Erythroblast (primary cell): ENCODE measurements at regions not wholly inside any gene's neighbourhood (a gene's known extent, or its start where the extent isn't known, plus 50 kb on each side); places are given as distances from the start of the nearest gene placed in this dataset.

Source experiments
- DNase-seq, 2 experiments: peaks; one replicate each; lab custom pipeline; 2025; lab: John Stamatoyannopoulos, UW
- GATA1 ChIP-seq: IDR thresholded peaks from 2 replicates; pipeline ENCODE4 v1.6.1; 2011; ENCODE audit warnings: low read depth, mild to moderate bottlenecking, control low read depth, low read length, moderate library complexity
- POLR2A ChIP-seq: IDR thresholded peaks from 2 replicates; pipeline ENCODE4 v1.6.1; 2011; ENCODE audit warnings: mild to moderate bottlenecking, low read length

DNA sequence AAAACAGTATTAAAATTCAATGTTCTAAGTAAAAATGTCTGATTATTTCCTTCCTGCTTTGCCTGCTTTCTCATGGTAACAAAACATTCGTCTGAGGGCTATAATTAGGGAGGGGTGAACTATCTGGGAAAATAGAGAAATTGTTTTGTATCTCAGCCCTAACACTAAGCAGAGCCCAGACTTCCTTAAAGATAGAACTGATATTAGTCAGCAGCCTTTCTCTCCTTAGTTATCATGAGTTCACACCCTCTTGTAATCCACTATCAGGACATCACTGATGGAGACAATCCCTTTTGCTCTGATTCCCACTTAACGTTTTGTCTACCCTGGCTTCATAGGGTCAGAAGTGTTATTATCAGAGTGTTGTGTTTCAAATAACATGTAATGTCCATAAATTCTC lies 701.1 kb upstream of the ZEB2 start:
- DNase-seq = peak in 1 of 2 experiments; percentile 74
- TF ChIP-seq GATA1 (no peak), POLR2A (no peak)

DNA sequence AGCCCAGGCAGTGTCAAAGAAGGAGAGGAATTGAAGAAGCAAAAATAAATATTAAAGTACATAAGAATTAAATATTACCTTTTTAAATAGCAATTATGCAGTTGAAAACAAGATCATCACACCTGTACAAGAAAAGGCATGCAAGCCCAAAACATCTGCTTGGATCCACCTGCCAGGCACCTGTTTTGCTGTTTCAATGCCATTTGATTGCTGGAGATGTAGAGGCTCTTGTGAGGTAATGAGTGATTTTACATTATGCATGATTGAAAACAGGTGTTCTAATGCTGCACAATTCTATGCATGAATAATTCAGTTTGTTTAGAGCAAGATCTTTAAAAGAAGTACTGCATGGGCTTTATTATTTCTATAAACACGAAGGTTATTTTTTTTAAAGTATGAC lies 700.6 kb upstream of the ZEB2 start:
- no peak for DNase-seq

DNA sequence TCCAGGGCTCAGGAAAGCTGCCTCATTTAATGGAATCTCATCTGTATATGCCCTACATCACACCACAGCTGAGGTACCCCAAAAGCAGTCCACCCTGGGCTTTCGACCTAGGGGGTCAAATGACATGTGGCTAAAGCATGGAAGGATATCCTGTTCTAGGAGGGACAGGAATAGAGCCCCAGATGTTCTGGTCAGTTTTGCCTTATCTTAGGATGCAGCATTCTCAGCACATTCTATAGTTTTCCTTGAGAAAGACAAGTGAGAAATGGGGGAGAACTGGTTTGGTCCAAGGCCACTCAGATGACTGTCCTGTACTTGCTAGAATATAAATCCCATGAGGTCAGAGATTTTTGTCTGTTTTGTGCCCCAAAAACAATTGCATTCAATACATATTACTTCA lies 688.0 kb upstream of the ZEB2 start:
- TF ChIP-seq GATA1 (no peak), POLR2A (no peak)
- no peak for DNase-seq

More for the DNA sequence above, 700.6 kb upstream of the ZEB2 start:
- TF ChIP-seq GATA1 = no peak
- no peak for TF ChIP-seq POLR2A

DNA sequence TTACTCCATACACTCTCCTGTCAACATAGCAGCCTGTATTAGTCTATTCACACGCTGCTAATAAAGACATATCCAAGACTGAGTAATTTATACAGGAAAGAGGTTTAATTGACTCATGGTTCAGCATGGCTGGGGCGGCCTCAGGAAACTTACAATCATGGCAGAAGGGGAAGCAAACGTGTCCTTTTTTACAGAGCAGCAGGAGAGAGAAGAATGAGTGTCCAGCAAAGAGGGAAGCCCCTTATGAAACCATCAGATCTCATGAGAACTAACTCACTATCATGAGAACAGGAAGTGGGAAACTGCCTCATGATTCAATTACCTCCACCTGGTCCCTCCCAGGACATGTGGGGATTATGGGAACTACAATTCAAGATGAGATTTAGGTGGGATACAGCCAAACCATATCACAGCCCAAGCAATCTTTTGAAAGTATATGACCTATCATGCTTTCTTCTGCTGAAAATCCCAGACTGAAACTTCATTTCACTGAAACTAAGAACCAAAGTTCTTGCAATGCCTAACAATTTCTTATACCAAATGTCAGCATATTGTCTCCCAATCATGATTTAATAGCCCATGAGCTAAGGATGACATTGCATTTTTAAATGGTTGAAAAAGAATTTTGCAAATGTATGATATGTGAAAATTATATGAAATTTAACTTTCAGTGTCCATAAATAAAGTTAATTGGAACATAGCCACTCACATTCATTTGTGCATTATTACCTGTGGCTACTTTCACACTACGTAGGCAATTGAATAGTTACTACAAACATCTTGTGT lies 686.8 kb upstream of the ZEB2 start:
- no peak for DNase-seq
- TF ChIP-seq POLR2A (no peak), GATA1 (no peak)

DNA sequence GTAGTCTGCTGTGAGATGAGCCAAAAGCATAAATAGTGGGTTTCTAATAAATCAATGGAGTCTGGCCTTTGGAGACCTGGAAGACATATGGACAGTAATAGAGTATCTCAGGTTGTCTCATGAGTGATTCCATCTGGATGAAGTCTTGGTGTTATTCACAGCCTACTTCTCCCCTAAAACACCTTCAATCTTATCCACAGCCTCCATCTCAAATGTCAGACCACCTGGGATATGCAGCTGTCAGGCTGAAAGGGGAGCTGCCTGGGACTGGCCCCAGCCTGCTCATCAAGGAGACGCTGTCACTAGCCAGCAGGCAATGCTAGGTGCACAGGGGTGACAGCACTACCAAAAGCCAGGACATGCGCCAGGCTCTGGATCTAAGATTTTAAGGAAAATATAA lies 684.0 kb upstream of the ZEB2 start:
- TF ChIP-seq GATA1 (no peak), POLR2A (no peak)
- DNase-seq = no peak

DNA sequence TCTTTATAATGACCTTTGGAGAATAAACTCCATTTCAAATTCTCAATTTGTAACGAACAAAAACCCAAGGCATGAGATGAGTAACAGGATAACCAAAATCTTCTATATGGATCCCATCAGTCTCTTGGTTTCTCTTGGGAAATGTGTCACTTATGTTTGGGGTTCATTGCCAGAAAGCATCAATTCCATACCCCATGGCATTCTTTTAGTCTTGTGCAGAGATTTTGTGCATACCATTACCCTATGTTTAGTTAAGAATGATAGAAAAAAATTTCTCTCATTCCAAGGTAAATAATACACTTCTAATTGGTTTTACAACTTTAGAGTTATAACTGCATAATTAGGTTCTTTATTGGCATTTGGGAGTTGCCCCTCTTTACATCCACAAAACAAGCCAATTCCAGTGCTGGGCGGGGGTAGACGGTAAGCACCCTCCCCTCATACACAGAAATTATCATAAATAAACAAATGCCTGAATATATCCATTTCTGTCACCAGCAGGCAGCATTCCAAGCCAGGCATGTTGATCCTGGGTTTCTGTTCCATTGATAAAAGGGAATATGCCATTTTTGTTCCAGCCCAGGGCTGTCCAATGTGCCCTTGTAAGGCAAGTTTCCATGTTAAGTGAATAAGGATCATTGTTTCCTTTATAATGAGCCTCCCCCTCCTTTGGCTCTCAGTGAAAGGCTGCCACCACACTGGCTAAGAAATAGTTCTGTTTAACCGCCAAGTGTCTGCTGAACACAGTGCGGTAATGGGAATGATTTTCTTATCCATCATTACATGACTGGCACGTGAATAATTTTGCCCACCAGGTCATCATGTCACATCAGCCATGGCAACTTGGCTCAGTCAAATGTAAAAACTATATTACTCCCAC lies 680.1 kb upstream of the ZEB2 start:
- TF ChIP-seq POLR2A (no peak), GATA1 (no peak)

DNA sequence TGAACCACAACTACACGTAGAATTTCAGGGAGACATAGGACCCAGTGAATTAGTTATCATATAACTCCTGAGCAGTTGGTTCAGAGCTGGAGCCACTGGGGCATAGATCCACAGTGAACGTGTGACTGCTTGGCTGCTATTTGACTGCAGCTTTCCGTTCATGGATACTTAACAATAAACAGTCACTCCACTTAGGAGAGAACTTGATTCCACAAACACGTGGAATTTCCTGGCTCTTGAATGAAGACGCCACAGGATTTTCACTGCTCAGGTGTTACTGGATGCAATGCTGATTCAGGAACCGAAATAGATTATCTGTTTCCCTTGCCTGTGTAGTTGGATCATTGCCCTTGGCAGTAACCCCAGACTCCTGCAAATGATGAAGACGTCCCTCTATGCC lies 679.1 kb upstream of the ZEB2 start:
- DNase-seq = no peak
- TF ChIP-seq GATA1 = no peak
- TF ChIP-seq POLR2A = no peak

More for the DNA sequence above, 680.1 kb upstream of the ZEB2 start:
- no peak for DNase-seq

DNA sequence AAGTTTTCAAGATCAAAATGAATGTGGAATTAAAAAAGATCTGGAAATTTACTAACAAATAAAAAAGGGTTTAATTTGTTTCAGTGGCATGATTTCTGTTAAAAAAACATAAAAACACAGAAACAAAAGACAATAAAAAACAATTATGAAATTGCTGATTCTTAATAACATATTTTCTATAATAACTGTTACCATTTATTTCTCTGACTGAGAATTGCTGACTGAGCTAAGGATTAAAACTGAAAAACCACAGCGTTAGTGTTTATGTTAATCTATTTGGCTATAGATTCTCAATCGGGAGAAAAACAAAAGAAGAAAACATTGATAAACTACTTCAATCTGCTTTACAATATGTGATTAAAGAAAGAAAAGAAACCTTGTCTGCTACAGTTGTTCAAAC lies 678.6 kb upstream of the ZEB2 start:
- DNase-seq = no peak
- TF ChIP-seq GATA1 (no peak), POLR2A (no peak)

DNA sequence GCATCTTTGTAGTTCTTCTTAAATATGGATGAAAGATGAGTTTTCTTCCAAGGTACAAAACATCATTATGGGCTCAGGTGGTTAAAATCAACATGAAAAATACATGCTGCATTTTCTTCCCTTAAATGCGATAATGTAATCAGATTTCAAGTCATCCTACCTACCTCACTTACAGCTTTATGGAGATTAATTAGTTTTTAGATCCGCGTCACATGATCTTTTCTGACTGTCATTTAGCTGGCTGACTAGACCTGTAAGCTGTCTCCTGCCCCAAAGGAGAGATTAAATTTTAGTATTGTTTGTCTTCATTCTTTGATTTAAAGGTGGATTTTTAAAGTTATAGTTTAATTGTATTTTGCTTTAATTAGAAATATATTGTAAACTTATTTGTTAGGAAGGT lies 678.0 kb upstream of the ZEB2 start:
- no peak for TF ChIP-seq GATA1
- no peak for TF ChIP-seq POLR2A
- DNase-seq = no peak

DNA sequence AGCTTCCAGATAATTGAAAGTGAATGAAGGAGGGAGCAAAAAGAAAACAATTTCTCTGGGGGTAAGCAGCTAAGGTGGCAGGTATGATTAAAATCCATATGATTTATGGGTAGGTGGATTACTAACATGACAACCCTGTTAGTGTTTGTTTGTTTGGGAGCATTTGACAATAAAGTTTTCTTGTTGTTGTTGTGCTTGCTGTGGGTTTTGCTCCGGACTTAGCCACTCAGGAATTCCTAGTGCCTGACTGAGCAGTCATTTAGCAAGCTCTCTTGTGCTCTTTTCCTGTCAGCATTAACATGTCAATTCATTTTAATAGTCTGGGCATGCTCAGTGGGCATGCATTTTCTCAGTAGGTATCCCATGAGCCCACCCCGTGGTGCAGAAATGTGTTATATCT lies 674.8 kb upstream of the ZEB2 start:
- no peak for DNase-seq
- TF ChIP-seq POLR2A = no peak
- no peak for TF ChIP-seq GATA1

DNA sequence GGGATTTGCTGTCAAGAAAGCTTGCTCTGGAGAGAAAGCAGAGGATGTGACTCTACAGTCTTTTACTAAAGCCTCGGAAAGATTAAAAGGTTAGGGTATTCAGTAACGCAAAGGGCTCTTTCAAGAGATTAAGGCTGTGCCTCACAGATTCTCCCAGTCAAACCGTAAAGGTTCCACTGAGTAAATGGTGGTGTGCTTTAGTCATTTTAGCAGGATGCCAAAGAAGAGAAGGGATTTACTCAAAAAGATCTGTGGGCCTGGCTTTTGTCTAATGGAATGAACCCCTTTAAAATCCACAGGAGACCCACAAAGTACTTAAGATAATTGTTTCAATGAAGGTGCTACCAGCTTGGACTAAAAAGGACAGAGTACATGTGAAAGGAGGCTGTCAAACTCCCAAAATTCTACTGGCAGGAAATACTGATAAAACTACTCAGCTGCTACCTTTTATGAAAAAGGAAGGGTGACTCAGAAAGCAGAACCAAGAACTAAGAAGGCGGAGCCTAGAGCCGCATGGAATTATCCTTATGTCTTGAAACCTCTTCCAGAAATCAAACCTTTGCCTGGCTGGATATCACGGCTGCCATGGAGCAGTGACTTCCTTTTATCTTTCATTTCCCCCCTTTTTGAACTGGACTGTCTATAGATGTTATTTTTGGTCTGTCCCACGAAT lies 670.2 kb upstream of the ZEB2 start:
- TF ChIP-seq GATA1 (no peak), POLR2A (no peak)
- DNase-seq = no peak

DNA sequence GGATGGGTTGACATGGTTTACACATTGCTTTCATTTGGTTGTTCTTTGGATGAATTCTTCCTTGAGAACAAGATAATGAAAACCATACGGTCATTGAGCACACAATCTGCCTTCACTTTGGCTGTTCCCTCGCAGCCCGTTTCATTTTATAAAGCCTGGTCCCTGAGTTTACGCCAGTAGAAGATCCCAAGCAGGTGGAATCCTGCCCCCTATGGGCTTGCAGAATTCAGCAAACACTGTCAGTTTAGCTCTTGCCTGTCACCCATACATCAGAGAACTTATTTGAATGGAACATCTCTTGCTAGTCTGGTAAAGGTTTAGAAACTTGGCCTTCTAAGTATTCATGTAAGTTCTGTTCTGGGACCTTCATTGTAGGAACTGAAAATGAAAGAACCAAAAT lies 666.4 kb upstream of the ZEB2 start:
- TF ChIP-seq POLR2A (no peak), GATA1 (no peak)
- peak in 1 of 2 experiments; percentile 10 for DNase-seq

DNA sequence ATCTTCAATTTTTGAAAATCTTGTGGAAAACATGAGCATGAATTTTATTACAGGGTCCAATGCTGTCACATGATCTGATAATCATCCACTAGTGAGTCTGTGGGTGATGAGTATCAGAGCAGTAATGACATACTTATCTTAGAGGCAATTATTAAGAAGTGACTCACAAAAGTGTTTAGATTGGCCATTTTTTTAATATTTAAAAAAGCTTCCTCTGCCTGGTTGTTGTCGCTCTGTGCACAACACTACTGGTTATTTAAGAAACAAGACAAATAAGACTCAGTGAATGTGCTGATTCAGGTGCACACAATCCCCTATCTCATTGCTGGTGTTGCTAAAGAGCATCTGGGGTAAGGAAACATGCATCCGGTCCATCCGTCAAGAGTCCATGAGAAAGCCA lies 665.8 kb upstream of the ZEB2 start:
- DNase-seq = no peak
- TF ChIP-seq GATA1 = no peak
- no peak for TF ChIP-seq POLR2A
